Astrocyte (in vitro differentiated cells and primary cell): ENCODE measurements at regions not wholly inside any gene's neighbourhood (a gene's known extent, or its start where the extent isn't known, plus 50 kb on each side); places are given as distances from the start of the nearest gene placed in this dataset.

Experiments used
- CTCF ChIP-seq: IDR thresholded peaks from 2 replicates; pipeline ENCODE4 v1.5.1; 2011; ENCODE audit warnings: low read depth, mild to moderate bottlenecking, inconsistent platforms, low read length, moderate library complexity; ENCODE audit not compliant: insufficient read depth
- EZH2 ChIP-seq: IDR thresholded peaks from 2 replicates; pipeline ENCODE4 v1.6.1; 2012; ENCODE audit warnings: mild to moderate bottlenecking, low read length, inconsistent platforms; ENCODE audit not compliant: insufficient read depth

- no peak for TF ChIP-seq CTCF
- no peak for TF ChIP-seq EZH2
These were observed 150.6 kb upstream of the RARB start for GRCh38 chr3:25277503-25277902.
